ENCODE measurements at regions not wholly inside any gene's neighbourhood (a gene's known extent, or its start where the extent isn't known, plus 50 kb on each side); places are given as distances from the start of the nearest gene placed in this dataset.

- no peak for TF ChIP-seq CTCF (conservative IDR thresholded peaks at IDR 0.05; ENCODE audit: low read depth in 2 of 2)
- no peak for TF ChIP-seq EZH2 (IDR thresholded peaks at IDR 0.05; ENCODE audit: low read depth, unreplicated experiment)
- TF ChIP-seq REST (IDR thresholded peaks at IDR 0.05; ENCODE audit: unreplicated experiment), result no peak
- TF ChIP-seq CREB1 (CRISPR knock-in tag; IDR thresholded peaks at IDR 0.05; ENCODE audit: low read depth), result no peak
- no peak for TF ChIP-seq EZH2phosphoT487 (IDR thresholded peaks at IDR 0.05; ENCODE audit: unreplicated experiment)
- TF ChIP-seq POLR2AphosphoS5 (IDR thresholded peaks at IDR 0.05; ENCODE audit: low read depth), result no peak
- no peak for TF ChIP-seq STAT1 (IDR thresholded peaks at IDR 0.05; ENCODE audit: unreplicated experiment)
- no peak for TF ChIP-seq ETS1 (IDR thresholded peaks at IDR 0.05)
- TF ChIP-seq ZNF331 (CRISPR knock-in tag; IDR thresholded peaks at IDR 0.05; ENCODE audit: low read depth), result no peak
These were observed 172.3 kb upstream of the C1QTNF7 start for GRCh38 chr4:15255537-15255936.
